Epithelial cell of esophagus (primary cell): ENCODE measurements at regions not wholly inside any gene's neighbourhood (a gene's known extent, or its start where the extent isn't known, plus 50 kb on each side); places are given as distances from the start of the nearest gene placed in this dataset.

Source experiments
- DNase-seq: peaks from one replicate; pipeline ENCODE4 v3.0.0; 2010; ENCODE audit warnings: low read depth
- H3K4me3 ChIP-seq: 2 replicates; pipeline ENCODE4 v1.5.1; 2011; ENCODE audit warnings: mild to moderate bottlenecking, low read length, control low read depth
- CTCF ChIP-seq: IDR thresholded peaks from 2 replicates; pipeline ENCODE4 v1.5.1; 2011; ENCODE audit warnings: low read depth, mild to moderate bottlenecking, low read length, control low read depth, inconsistent platforms; ENCODE audit not compliant: insufficient read depth; ENCODE audit errors: missing control alignments

GRCh38 chr16:31703526-31704128, 170.0 kb upstream of the ZNF267 start:
- no peak for DNase-seq
- H3K4me3 ChIP-seq: no peak overlapping the region
- TF ChIP-seq CTCF: no peak

- TF ChIP-seq CTCF: no peak
- H3K4me3 ChIP-seq: no peak overlapping the region
- DNase-seq: no peak
These were observed 169.5 kb upstream of the ZNF267 start for GRCh38 chr16:31704138-31704537.

GRCh38 chr16:31705371-31705770, 168.2 kb upstream of the ZNF267 start:
- TF ChIP-seq CTCF: no peak
- H3K4me3 ChIP-seq: no peak overlapping the region
- no peak for DNase-seq

- DNase-seq: no peak
- no peak for TF ChIP-seq CTCF
- no peak overlapping the region for H3K4me3 ChIP-seq
These were observed 167.3 kb upstream of the ZNF267 start for GRCh38 chr16:31706318-31706717.

- H3K4me3 ChIP-seq: no peak overlapping the region
- no peak for TF ChIP-seq CTCF
- no peak for DNase-seq
These were observed 166.7 kb upstream of the ZNF267 start for GRCh38 chr16:31706925-31707324.

- DNase-seq: no peak
- no peak for TF ChIP-seq CTCF
- no peak overlapping the region for H3K4me3 ChIP-seq
These were observed 165.8 kb upstream of the ZNF267 start for GRCh38 chr16:31707743-31708335.

- no peak for DNase-seq
- no peak for TF ChIP-seq CTCF
- H3K4me3 ChIP-seq: no peak overlapping the region
These were observed 165.3 kb upstream of the ZNF267 start for GRCh38 chr16:31708348-31708747.
